ENCODE measurements at regions not wholly inside any gene's neighbourhood (a gene's known extent, or its start where the extent isn't known, plus 50 kb on each side); places are given as distances from the start of the nearest gene placed in this dataset.
"Not testable (repeated sequence)": the region's sequence is repeated elsewhere in the genome, so short reads cannot be mapped to it uniquely, and the experiment has no call there.

GRCh38 chr22:22789922-22790845 lies 97.4 kb upstream of the IGLL5 start:
- H3K9me3 Mint-ChIP-seq: no peaks in the 10 kb centered on the region
- no peak for DNase-seq (ENCODE audit: extremely low spot score, unreplicated experiment)
- H3K36me3 Mint-ChIP-seq: no peaks in the 10 kb centered on the region
- peaks cover 8% of the 10 kb centered on the region for H3K27me3 Mint-ChIP-seq
- no peaks in the 10 kb centered on the region for H3K4me1 Mint-ChIP-seq (ENCODE audit: unreplicated experiment)
- no peak for TF ChIP-seq CTCF (conservative IDR thresholded peaks at IDR 0.05)
- H3K4me3 Mint-ChIP-seq: no peak overlapping the region
- H3K27ac Mint-ChIP-seq: no peak overlapping the region

GRCh38 chr22:22791438-22792181 lies 96.0 kb upstream of the IGLL5 start:
- no peaks in the 10 kb centered on the region for H3K36me3 Mint-ChIP-seq
- no peak overlapping the region for H3K4me3 Mint-ChIP-seq
- H3K4me1 Mint-ChIP-seq (ENCODE audit: unreplicated experiment): no peaks in the 10 kb centered on the region
- H3K27me3 Mint-ChIP-seq: peaks cover 5% of the 10 kb centered on the region
- no peaks in the 10 kb centered on the region for H3K9me3 Mint-ChIP-seq
- H3K27ac Mint-ChIP-seq: no peak overlapping the region
- TF ChIP-seq CTCF (conservative IDR thresholded peaks at IDR 0.05): no peak
- no peak for DNase-seq (ENCODE audit: extremely low spot score, unreplicated experiment)

GRCh38 chr22:22792205-22792786 lies 95.3 kb upstream of the IGLL5 start:
- not testable (repeated sequence) for H3K9me3 Mint-ChIP-seq; H3K27me3 Mint-ChIP-seq; H3K4me1 Mint-ChIP-seq (ENCODE audit: unreplicated experiment); H3K36me3 Mint-ChIP-seq; H3K4me3 Mint-ChIP-seq; H3K27ac Mint-ChIP-seq; DNase-seq (ENCODE audit: extremely low spot score, unreplicated experiment)

- not testable (repeated sequence) for H3K4me1 Mint-ChIP-seq (ENCODE audit: unreplicated experiment); H3K36me3 Mint-ChIP-seq; H3K9me3 Mint-ChIP-seq; DNase-seq (ENCODE audit: extremely low spot score, unreplicated experiment); H3K4me3 Mint-ChIP-seq; H3K27ac Mint-ChIP-seq; H3K27me3 Mint-ChIP-seq
These were observed 92.0 kb upstream of the IGLL5 start for GRCh38 chr22:22795639-22796038.

- TF ChIP-seq CTCF (conservative IDR thresholded peaks at IDR 0.05): no peak
- Mint-ChIP-seq H3K27me3 (peaks cover 8% of the 10 kb centered on the region), H3K9me3 (no peaks in the 10 kb centered on the region), H3K4me1 (ENCODE audit: unreplicated experiment) (no peaks in the 10 kb centered on the region), H3K36me3 (no peaks in the 10 kb centered on the region), H3K27ac (no peak overlapping the region), H3K4me3 (no peak overlapping the region)
- DNase-seq (ENCODE audit: extremely low spot score, unreplicated experiment): no peak
These were observed 90.9 kb upstream of the IGLL5 start for GRCh38 chr22:22796724-22797123.

- DNase-seq (ENCODE audit: extremely low spot score, unreplicated experiment): no peak
- no peak for TF ChIP-seq CTCF (conservative IDR thresholded peaks at IDR 0.05)
- Mint-ChIP-seq H3K27me3 (peaks cover 13% of the 10 kb centered on the region), H3K9me3 (no peaks in the 10 kb centered on the region), H3K4me3 (no peak overlapping the region), H3K27ac (no peak overlapping the region), H3K4me1 (ENCODE audit: unreplicated experiment) (no peaks in the 10 kb centered on the region), H3K36me3 (no peaks in the 10 kb centered on the region)
These were observed 89.4 kb upstream of the IGLL5 start for GRCh38 chr22:22798232-22798616.
